Astrocyte (in vitro differentiated cells and primary cell): ENCODE measurements at regions not wholly inside any gene's neighbourhood (a gene's known extent, or its start where the extent isn't known, plus 50 kb on each side); places are given as distances from the start of the nearest gene placed in this dataset.

Source experiments
- DNase-seq: peaks from one replicate; pipeline ENCODE4 v3.0.0-alpha.2; 2010; ENCODE audit warnings: low read depth
- FAIRE-seq: peaks from 2 replicates; lab custom pipeline; 2011; peaks lifted over from hg19 to GRCh38; lab: Jason Lieb, UNC
- H2AFZ ChIP-seq: 2 replicates; pipeline ENCODE4 v1.6.0; 2012; ENCODE audit warnings: low read depth, low read length, inconsistent platforms
- H3K27ac ChIP-seq: 2 replicates; pipeline ENCODE4 v1.5.1; 2011; ENCODE audit warnings: low read depth, low read length, inconsistent platforms
- H3K27me3 ChIP-seq: 2 replicates; pipeline ENCODE4 v1.6.0; 2011; ENCODE audit warnings: low read length, inconsistent platforms; ENCODE audit not compliant: insufficient read depth
- H3K36me3 ChIP-seq: 2 replicates; pipeline ENCODE4 v1.5.1; 2011; ENCODE audit warnings: low read length, inconsistent platforms; ENCODE audit not compliant: insufficient read depth
- H3K4me1 ChIP-seq: 2 replicates; pipeline ENCODE4 v1.5.1; 2011; ENCODE audit warnings: low read length, inconsistent platforms; ENCODE audit not compliant: insufficient read depth
- H3K4me2 ChIP-seq: 2 replicates; pipeline ENCODE4 v1.6.0; 2012; ENCODE audit warnings: low read length, inconsistent platforms
- H3K4me3 ChIP-seq: 2 replicates; pipeline ENCODE4 v1.5.1; 2011; ENCODE audit warnings: low read depth, mild to moderate bottlenecking, low read length, inconsistent platforms; ENCODE audit not compliant: insufficient read depth
- H3K79me2 ChIP-seq: 2 replicates; pipeline ENCODE4 v1.6.0; 2012; ENCODE audit warnings: mild to moderate bottlenecking, low read length, inconsistent platforms; ENCODE audit not compliant: insufficient read depth
- H3K9ac ChIP-seq: 2 replicates; pipeline ENCODE4 v1.6.0; 2012; ENCODE audit warnings: mild to moderate bottlenecking, low read length, inconsistent platforms
- H3K9me3 ChIP-seq: 2 replicates; pipeline ENCODE4 v1.5.1; 2012; ENCODE audit warnings: low read depth, mild to moderate bottlenecking, low read length, inconsistent platforms; ENCODE audit not compliant: insufficient read depth
- H4K20me1 ChIP-seq: 2 replicates; pipeline ENCODE4 v1.6.0; 2012; ENCODE audit warnings: low read length, inconsistent platforms; ENCODE audit not compliant: insufficient read depth
- H3K27ac Mint-ChIP-seq: one replicate; pipeline ENCODE4 v1.8.0; 2021; ENCODE audit warnings: mild to moderate bottlenecking, mixed read lengths; ENCODE audit not compliant: unreplicated experiment
- H3K27me3 Mint-ChIP-seq: one replicate; pipeline ENCODE4 v1.8.0; 2021; ENCODE audit warnings: low read depth, mixed read lengths; ENCODE audit not compliant: unreplicated experiment
- H3K36me3 Mint-ChIP-seq: one replicate; pipeline ENCODE4 v1.8.0; 2021; ENCODE audit warnings: low read depth, mixed read lengths; ENCODE audit not compliant: unreplicated experiment
- H3K4me1 Mint-ChIP-seq: one replicate; pipeline ENCODE4 v1.8.0; 2021; ENCODE audit warnings: low read depth, mixed read lengths; ENCODE audit not compliant: unreplicated experiment
- H3K4me3 Mint-ChIP-seq: one replicate; pipeline ENCODE4 v1.8.0; 2021; ENCODE audit warnings: mild to moderate bottlenecking, moderate library complexity, mixed read lengths; ENCODE audit not compliant: unreplicated experiment
- H3K9me3 Mint-ChIP-seq: one replicate; pipeline ENCODE4 v1.8.0; 2021; ENCODE audit warnings: mild to moderate bottlenecking, mixed read lengths; ENCODE audit not compliant: unreplicated experiment
- CTCF ChIP-seq: IDR thresholded peaks from 2 replicates; pipeline ENCODE4 v1.5.1; 2011; ENCODE audit warnings: low read depth, mild to moderate bottlenecking, inconsistent platforms, low read length, moderate library complexity; ENCODE audit not compliant: insufficient read depth
- EZH2 ChIP-seq: IDR thresholded peaks from 2 replicates; pipeline ENCODE4 v1.6.1; 2012; ENCODE audit warnings: mild to moderate bottlenecking, low read length, inconsistent platforms; ENCODE audit not compliant: insufficient read depth

GRCh38 chr5:175317872-175318271 is 126.1 kb downstream of the DRD1 start:
- H3K4me2 ChIP-seq = no peak overlapping the region
- no peak for FAIRE-seq
- no peak for TF ChIP-seq EZH2
- TF ChIP-seq CTCF = no peak
- peaks cover 27% of the 10 kb centered on the region for H3K27me3 Mint-ChIP-seq
- no peaks in the 10 kb centered on the region for H3K79me2 ChIP-seq
- H3K4me3 Mint-ChIP-seq = no peak overlapping the region
- no peaks in the 10 kb centered on the region for H3K36me3 Mint-ChIP-seq
- no peaks in the 10 kb centered on the region for H4K20me1 ChIP-seq
- H3K9me3 ChIP-seq = no peaks in the 10 kb centered on the region
- H3K4me3 ChIP-seq = no peak overlapping the region
- H3K4me1 ChIP-seq = no peaks in the 10 kb centered on the region
- no peaks in the 10 kb centered on the region for H3K36me3 ChIP-seq
- H2AFZ ChIP-seq = no peak overlapping the region
- H3K9ac ChIP-seq = no peak overlapping the region
- no peak for DNase-seq
- H3K9me3 Mint-ChIP-seq = no peaks in the 10 kb centered on the region
- peaks cover 7% of the 10 kb centered on the region for H3K4me1 Mint-ChIP-seq
- H3K27ac ChIP-seq = no peak overlapping the region
- H3K27ac Mint-ChIP-seq = no peak overlapping the region
- H3K27me3 ChIP-seq = peaks cover 4% of the 10 kb centered on the region

GRCh38 chr5:175309218-175309810 is 134.7 kb downstream of the DRD1 start:
- Mint-ChIP-seq H3K4me1 (no peaks in the 10 kb centered on the region), H3K36me3 (no peaks in the 10 kb centered on the region), H3K27me3 (peaks cover 20% of the 10 kb centered on the region), H3K9me3 (peaks cover 2% of the 10 kb centered on the region), H3K27ac (no peak overlapping the region), H3K4me3 (no peak overlapping the region)
- H3K9ac ChIP-seq = no peak overlapping the region
- no peaks in the 10 kb centered on the region for H4K20me1 ChIP-seq
- H3K36me3 ChIP-seq = no peaks in the 10 kb centered on the region
- no peak for TF ChIP-seq CTCF
- no peak for TF ChIP-seq EZH2
- no peak overlapping the region for H3K4me2 ChIP-seq
- no peaks in the 10 kb centered on the region for H3K4me1 ChIP-seq
- no peak for FAIRE-seq
- no peak overlapping the region for H2AFZ ChIP-seq
- no peaks in the 10 kb centered on the region for H3K79me2 ChIP-seq
- no peak for DNase-seq
- H3K9me3 ChIP-seq = no peaks in the 10 kb centered on the region
- no peak overlapping the region for H3K4me3 ChIP-seq
- no peaks in the 10 kb centered on the region for H3K27me3 ChIP-seq
- no peak overlapping the region for H3K27ac ChIP-seq

GRCh38 chr5:175308701-175309100 is 135.3 kb downstream of the DRD1 start:
- H3K4me3 Mint-ChIP-seq = no peak overlapping the region
- Histone ChIP-seq H2AFZ (no peak overlapping the region), H3K4me1 (no peaks in the 10 kb centered on the region), H3K9me3 (no peaks in the 10 kb centered on the region), H3K4me3 (no peak overlapping the region), H4K20me1 (no peaks in the 10 kb centered on the region), H3K27ac (no peak overlapping the region), H3K9ac (no peak overlapping the region), H3K36me3 (no peaks in the 10 kb centered on the region), H3K27me3 (no peaks in the 10 kb centered on the region), H3K79me2 (no peaks in the 10 kb centered on the region), H3K4me2 (no peak overlapping the region)
- no peak for DNase-seq
- TF ChIP-seq EZH2 (no peak), CTCF (no peak)
- no peak overlapping the region for H3K27ac Mint-ChIP-seq
- no peaks in the 10 kb centered on the region for H3K4me1 Mint-ChIP-seq
- H3K36me3 Mint-ChIP-seq = no peaks in the 10 kb centered on the region
- H3K27me3 Mint-ChIP-seq = peaks cover 15% of the 10 kb centered on the region
- H3K9me3 Mint-ChIP-seq = peaks cover 2% of the 10 kb centered on the region
- no peak for FAIRE-seq
